ENCODE measurements at regions not wholly inside any gene's neighbourhood (a gene's known extent, or its start where the extent isn't known, plus 50 kb on each side); places are given as distances from the start of the nearest gene placed in this dataset.

GRCh38 chr18:24695168-24695567, 234.7 kb downstream of the HRH4 start:
- H3K4me1 ChIP-seq (ENCODE audit: control insufficient read depth in 2 of 2, insufficient read depth in 2 of 2, low read length in 2 of 2), result no peaks in the 10 kb centered on the region
- no peak overlapping the region for H3K4me3 ChIP-seq (ENCODE audit: low read length in 2 of 2)
- no peaks in the 10 kb centered on the region for H3K9me3 ChIP-seq (ENCODE audit: control insufficient read depth in 2 of 2, insufficient read depth in 1 of 2, low read length in 1 of 2)
- no peaks in the 10 kb centered on the region for H3K27me3 ChIP-seq (ENCODE audit: control insufficient read depth in 2 of 2, insufficient read depth in 1 of 2, low read length in 1 of 2)
- H3K36me3 ChIP-seq (ENCODE audit: control insufficient read depth in 2 of 2, insufficient read depth in 2 of 2, low read length in 1 of 2), result no peaks in the 10 kb centered on the region
- 77% methylated on average over 3 of the region's 3 CpGs for WGBS
- DNase-seq (ENCODE audit: low read depth in 6 of 9, low spot score in 9 of 9), result no peak
- no peak overlapping the region for H3K27ac ChIP-seq (ENCODE audit: low read depth in 1 of 2, low read length in 1 of 2)

- H3K27me3 ChIP-seq (ENCODE audit: control insufficient read depth in 2 of 2, insufficient read depth in 1 of 2, low read length in 1 of 2), result no peaks in the 10 kb centered on the region
- WGBS, result 87% methylated on average over 3 of the region's 3 CpGs
- no peak for DNase-seq (ENCODE audit: low read depth in 6 of 9, low spot score in 9 of 9)
- H3K4me1 ChIP-seq (ENCODE audit: control insufficient read depth in 2 of 2, insufficient read depth in 2 of 2, low read length in 2 of 2), result no peaks in the 10 kb centered on the region
- H3K9me3 ChIP-seq (ENCODE audit: control insufficient read depth in 2 of 2, insufficient read depth in 1 of 2, low read length in 1 of 2), result no peaks in the 10 kb centered on the region
- no peak overlapping the region for H3K4me3 ChIP-seq (ENCODE audit: low read length in 2 of 2)
- no peaks in the 10 kb centered on the region for H3K36me3 ChIP-seq (ENCODE audit: control insufficient read depth in 2 of 2, insufficient read depth in 2 of 2, low read length in 1 of 2)
- no peak overlapping the region for H3K27ac ChIP-seq (ENCODE audit: low read depth in 1 of 2, low read length in 1 of 2)
Observed at GRCh38 chr18:24702001-24702515, 241.6 kb downstream of the HRH4 start.

- H3K4me3 ChIP-seq (ENCODE audit: low read length in 2 of 2), result no peak overlapping the region
- no peak for DNase-seq (ENCODE audit: low read depth in 6 of 9, low spot score in 9 of 9)
- H3K27me3 ChIP-seq (ENCODE audit: control insufficient read depth in 2 of 2, insufficient read depth in 1 of 2, low read length in 1 of 2), result no peaks in the 10 kb centered on the region
- no peaks in the 10 kb centered on the region for H3K4me1 ChIP-seq (ENCODE audit: control insufficient read depth in 2 of 2, insufficient read depth in 2 of 2, low read length in 2 of 2)
- no peaks in the 10 kb centered on the region for H3K9me3 ChIP-seq (ENCODE audit: control insufficient read depth in 2 of 2, insufficient read depth in 1 of 2, low read length in 1 of 2)
- no peak overlapping the region for H3K27ac ChIP-seq (ENCODE audit: low read depth in 1 of 2, low read length in 1 of 2)
- no peaks in the 10 kb centered on the region for H3K36me3 ChIP-seq (ENCODE audit: control insufficient read depth in 2 of 2, insufficient read depth in 2 of 2, low read length in 1 of 2)
- 100% methylated on average over 1 of the region's 1 CpG for WGBS
Observed at GRCh38 chr18:24703316-24703715, 242.9 kb downstream of the HRH4 start.

- 92% methylated on average over 7 of the region's 7 CpGs for WGBS
- no peak overlapping the region for H3K27ac ChIP-seq (ENCODE audit: low read depth in 1 of 2, low read length in 1 of 2)
Observed at GRCh38 chr18:24704946-24705630, 244.7 kb downstream of the HRH4 start.

GRCh38 chr18:24710474-24710873, 250.0 kb downstream of the HRH4 start:
- no peak for DNase-seq (ENCODE audit: low read depth in 6 of 9, low spot score in 9 of 9)
- Histone ChIP-seq H3K9me3 (ENCODE audit: control insufficient read depth in 2 of 2, insufficient read depth in 1 of 2, low read length in 1 of 2) (no peaks in the 10 kb centered on the region), H3K27me3 (ENCODE audit: control insufficient read depth in 2 of 2, insufficient read depth in 1 of 2, low read length in 1 of 2) (no peaks in the 10 kb centered on the region), H3K4me3 (ENCODE audit: low read length in 2 of 2) (no peak overlapping the region), H3K4me1 (ENCODE audit: control insufficient read depth in 2 of 2, insufficient read depth in 2 of 2, low read length in 2 of 2) (no peaks in the 10 kb centered on the region), H3K27ac (ENCODE audit: low read depth in 1 of 2, low read length in 1 of 2) (no peak overlapping the region), H3K36me3 (ENCODE audit: control insufficient read depth in 2 of 2, insufficient read depth in 2 of 2, low read length in 1 of 2) (no peaks in the 10 kb centered on the region)

More at GRCh38 chr18:24704946-24705630, 244.7 kb downstream of the HRH4 start:
- H3K4me1 ChIP-seq (ENCODE audit: control insufficient read depth in 2 of 2, insufficient read depth in 2 of 2, low read length in 2 of 2), result no peaks in the 10 kb centered on the region
- no peak for DNase-seq (ENCODE audit: low read depth in 6 of 9, low spot score in 9 of 9)
- no peak overlapping the region for H3K4me3 ChIP-seq (ENCODE audit: low read length in 2 of 2)
- no peaks in the 10 kb centered on the region for H3K36me3 ChIP-seq (ENCODE audit: control insufficient read depth in 2 of 2, insufficient read depth in 2 of 2, low read length in 1 of 2)
- no peaks in the 10 kb centered on the region for H3K9me3 ChIP-seq (ENCODE audit: control insufficient read depth in 2 of 2, insufficient read depth in 1 of 2, low read length in 1 of 2)
- no peaks in the 10 kb centered on the region for H3K27me3 ChIP-seq (ENCODE audit: control insufficient read depth in 2 of 2, insufficient read depth in 1 of 2, low read length in 1 of 2)

- DNase-seq (ENCODE audit: low read depth in 6 of 9, low spot score in 9 of 9), result no peak
- Histone ChIP-seq H3K27me3 (ENCODE audit: control insufficient read depth in 2 of 2, insufficient read depth in 1 of 2, low read length in 1 of 2) (no peaks in the 10 kb centered on the region), H3K9me3 (ENCODE audit: control insufficient read depth in 2 of 2, insufficient read depth in 1 of 2, low read length in 1 of 2) (no peaks in the 10 kb centered on the region), H3K27ac (ENCODE audit: low read depth in 1 of 2, low read length in 1 of 2) (no peak overlapping the region), H3K4me1 (ENCODE audit: control insufficient read depth in 2 of 2, insufficient read depth in 2 of 2, low read length in 2 of 2) (no peaks in the 10 kb centered on the region), H3K36me3 (ENCODE audit: control insufficient read depth in 2 of 2, insufficient read depth in 2 of 2, low read length in 1 of 2) (no peaks in the 10 kb centered on the region), H3K4me3 (ENCODE audit: low read length in 2 of 2) (no peak overlapping the region)
Observed at GRCh38 chr18:24719791-24720190, 259.4 kb downstream of the HRH4 start.

GRCh38 chr18:24721388-24721787, 261.0 kb downstream of the HRH4 start:
- Histone ChIP-seq H3K27me3 (ENCODE audit: control insufficient read depth in 2 of 2, insufficient read depth in 1 of 2, low read length in 1 of 2) (no peaks in the 10 kb centered on the region), H3K4me3 (ENCODE audit: low read length in 2 of 2) (no peak overlapping the region), H3K9me3 (ENCODE audit: control insufficient read depth in 2 of 2, insufficient read depth in 1 of 2, low read length in 1 of 2) (no peaks in the 10 kb centered on the region), H3K36me3 (ENCODE audit: control insufficient read depth in 2 of 2, insufficient read depth in 2 of 2, low read length in 1 of 2) (no peaks in the 10 kb centered on the region), H3K4me1 (ENCODE audit: control insufficient read depth in 2 of 2, insufficient read depth in 2 of 2, low read length in 2 of 2) (no peaks in the 10 kb centered on the region), H3K27ac (ENCODE audit: low read depth in 1 of 2, low read length in 1 of 2) (no peak overlapping the region)
- 95% methylated on average over 2 of the region's 2 CpGs for WGBS
- no peak for DNase-seq (ENCODE audit: low read depth in 6 of 9, low spot score in 9 of 9)

- Histone ChIP-seq H3K4me3 (ENCODE audit: low read length in 2 of 2) (no peak overlapping the region), H3K9me3 (ENCODE audit: control insufficient read depth in 2 of 2, insufficient read depth in 1 of 2, low read length in 1 of 2) (no peaks in the 10 kb centered on the region), H3K27me3 (ENCODE audit: control insufficient read depth in 2 of 2, insufficient read depth in 1 of 2, low read length in 1 of 2) (no peaks in the 10 kb centered on the region), H3K4me1 (ENCODE audit: control insufficient read depth in 2 of 2, insufficient read depth in 2 of 2, low read length in 2 of 2) (no peaks in the 10 kb centered on the region), H3K27ac (ENCODE audit: low read depth in 1 of 2, low read length in 1 of 2) (no peak overlapping the region), H3K36me3 (ENCODE audit: control insufficient read depth in 2 of 2, insufficient read depth in 2 of 2, low read length in 1 of 2) (no peaks in the 10 kb centered on the region)
- no peak for DNase-seq (ENCODE audit: low read depth in 6 of 9, low spot score in 9 of 9)
- WGBS, result 93% methylated on average over 9 of the region's 9 CpGs
Observed at GRCh38 chr18:24725644-24726415, 265.4 kb downstream of the HRH4 start.

- Histone ChIP-seq H3K4me1 (ENCODE audit: control insufficient read depth in 2 of 2, insufficient read depth in 2 of 2, low read length in 2 of 2) (no peaks in the 10 kb centered on the region), H3K36me3 (ENCODE audit: control insufficient read depth in 2 of 2, insufficient read depth in 2 of 2, low read length in 1 of 2) (no peaks in the 10 kb centered on the region), H3K27ac (ENCODE audit: low read depth in 1 of 2, low read length in 1 of 2) (no peak overlapping the region), H3K9me3 (ENCODE audit: control insufficient read depth in 2 of 2, insufficient read depth in 1 of 2, low read length in 1 of 2) (no peaks in the 10 kb centered on the region), H3K4me3 (ENCODE audit: low read length in 2 of 2) (no peak overlapping the region), H3K27me3 (ENCODE audit: control insufficient read depth in 2 of 2, insufficient read depth in 1 of 2, low read length in 1 of 2) (no peaks in the 10 kb centered on the region)
- DNase-seq (ENCODE audit: low read depth in 6 of 9, low spot score in 9 of 9), result peak; percentile 32 to 81 (median 63)
- WGBS, result 64% methylated on average over 18 of the region's 18 CpGs
Observed at GRCh38 chr18:24726727-24727492, 266.5 kb downstream of the HRH4 start.
